HG03469 (cell line): ENCODE measurements at regions not wholly inside any gene's neighbourhood (a gene's known extent, or its start where the extent isn't known, plus 50 kb on each side); places are given as distances from the start of the nearest gene placed in this dataset.
"Not testable (repeated sequence)": the region's sequence is repeated elsewhere in the genome, so short reads cannot be mapped to it uniquely, and the experiment has no call there.

Source experiments
- ATAC-seq: cut with Tn5 transposase; IDR thresholded peaks from one replicate; pipeline ENCODE4 v1.9.1; 2021; ENCODE audit warnings: mild to moderate bottlenecking, moderate library complexity, moderate number of reproducible peaks; ENCODE audit not compliant: unreplicated experiment

GRCh38 chr4:42282081-42282901 is 115.0 kb upstream of the SHISA3 start:
- peak; percentile 74 for ATAC-seq

- no peak for ATAC-seq
Observed at GRCh38 chr4:42284030-42284429, 113.3 kb upstream of the SHISA3 start.

GRCh38 chr4:42288876-42289275 is 108.4 kb upstream of the SHISA3 start:
- not testable (repeated sequence) for ATAC-seq

- ATAC-seq = not testable (repeated sequence)
Observed at GRCh38 chr4:42292192-42292591, 105.1 kb upstream of the SHISA3 start.

- ATAC-seq = no peak
Observed at GRCh38 chr4:42293967-42294813, 103.1 kb upstream of the SHISA3 start.

GRCh38 chr4:42296196-42296595 is 101.1 kb upstream of the SHISA3 start:
- no peak for ATAC-seq

GRCh38 chr4:42302348-42302747 is 94.9 kb upstream of the SHISA3 start:
- no peak for ATAC-seq

- no peak for ATAC-seq
Observed at GRCh38 chr4:42306221-42307109, 90.8 kb upstream of the SHISA3 start.

GRCh38 chr4:42308247-42308646 is 89.0 kb upstream of the SHISA3 start:
- ATAC-seq = no peak

GRCh38 chr4:42309361-42310260 is 87.7 kb upstream of the SHISA3 start:
- no peak for ATAC-seq

- ATAC-seq = no peak
Observed at GRCh38 chr4:42310358-42310757, 86.9 kb upstream of the SHISA3 start.

GRCh38 chr4:42310806-42311205 is 86.5 kb upstream of the SHISA3 start:
- ATAC-seq = no peak

- ATAC-seq = no peak
Observed at GRCh38 chr4:42311591-42311990, 85.7 kb upstream of the SHISA3 start.

GRCh38 chr4:42313420-42313819 is 83.9 kb upstream of the SHISA3 start:
- ATAC-seq = not testable (repeated sequence)

GRCh38 chr4:42313872-42314271 is 83.4 kb upstream of the SHISA3 start:
- ATAC-seq = no peak

GRCh38 chr4:42315231-42315630 is 82.1 kb upstream of the SHISA3 start:
- no peak for ATAC-seq

GRCh38 chr4:42320822-42321388 is 76.4 kb upstream of the SHISA3 start:
- no peak for ATAC-seq

GRCh38 chr4:42326040-42326439 is 71.2 kb upstream of the SHISA3 start:
- ATAC-seq = no peak

- ATAC-seq = no peak
Observed at GRCh38 chr4:42326524-42326923, 70.8 kb upstream of the SHISA3 start.

- ATAC-seq = no peak
Observed at GRCh38 chr4:42327323-42327722, 70.0 kb upstream of the SHISA3 start.
